Sciatic nerve (tissue), 2 donors: ENCODE measurements at regions not wholly inside any gene's neighbourhood (a gene's known extent, or its start where the extent isn't known, plus 50 kb on each side); places are given as distances from the start of the nearest gene placed in this dataset.

Experiments used
- ATAC-seq: fragments of 200-7000 bp; cut with Tn5 transposase; one replicate; pipeline ENCODE4 v1.9.1; 2020; ENCODE audit warnings: mild to moderate bottlenecking, moderate library complexity
- DNase-seq: peaks from one replicate; pipeline ENCODE4 v3.0.0-alpha.2; 2020; ENCODE audit warnings: low spot score
- intact Hi-C: fragments of 100-400 bp; cut with DNase I; formaldehyde crosslinking; loops from one replicate; pipeline ENCODE4 v1.14.2; 2022
- donor health status: DM: no; HTN: no; CAD: no.
- donor health status: DM: no; HTN: no; CAD: no.

- intact Hi-C loops = no loop called here
- ATAC-seq (no peak), DNase-seq (no peak)
Observed at GRCh38 chr2:2756886-2757285, 425.8 kb upstream of the MYT1L start.

GRCh38 chr2:2755990-2756389 lies 424.9 kb upstream of the MYT1L start:
- intact Hi-C loops = no loop called here
- ATAC-seq (no peak), DNase-seq (no peak)

- DNase-seq (no peak), ATAC-seq (no peak)
- intact Hi-C loops = no loop called here
Observed at GRCh38 chr2:2754940-2755339, 423.9 kb upstream of the MYT1L start.

GRCh38 chr2:2751715-2752315 lies 420.7 kb upstream of the MYT1L start:
- intact Hi-C loops = no loop called here
- no peak for DNase-seq
- ATAC-seq = no peak

GRCh38 chr2:2750867-2751714 lies 420.0 kb upstream of the MYT1L start:
- intact Hi-C loops = no loop called here
- ATAC-seq (no peak), DNase-seq (no peak)

- intact Hi-C loops = no loop called here
- no peak for DNase-seq
- ATAC-seq = no peak
Observed at GRCh38 chr2:2749206-2749598, 418.1 kb upstream of the MYT1L start.

GRCh38 chr2:2748399-2749205 lies 417.5 kb upstream of the MYT1L start:
- DNase-seq (no peak), ATAC-seq (no peak)
- intact Hi-C loops = no loop called here

- intact Hi-C loops = no loop called here
- ATAC-seq (no peak), DNase-seq (no peak)
Observed at GRCh38 chr2:2747797-2748301, 416.8 kb upstream of the MYT1L start.

GRCh38 chr2:2746731-2747130 lies 415.7 kb upstream of the MYT1L start:
- no peak for ATAC-seq
- intact Hi-C loops = no loop called here

GRCh38 chr2:2744958-2745715 lies 414.1 kb upstream of the MYT1L start:
- intact Hi-C loops = no loop called here
- ATAC-seq (no peak), DNase-seq (no peak)

More at GRCh38 chr2:2746731-2747130, 415.7 kb upstream of the MYT1L start:
- no peak for DNase-seq

- ATAC-seq (no peak), DNase-seq (no peak)
- intact Hi-C loops = no loop called here
Observed at GRCh38 chr2:2744107-2744506, 413.0 kb upstream of the MYT1L start.

- intact Hi-C loops = no loop called here
- DNase-seq = peak; percentile 71
- peak; percentile 94 for ATAC-seq
Observed at GRCh38 chr2:2743164-2743571, 412.1 kb upstream of the MYT1L start.

GRCh38 chr2:2742726-2743125 lies 411.7 kb upstream of the MYT1L start:
- ATAC-seq = no peak
- intact Hi-C loops = no loop called here
- no peak for DNase-seq

GRCh38 chr2:2740238-2740775 lies 409.2 kb upstream of the MYT1L start:
- DNase-seq (no peak), ATAC-seq (no peak)
- intact Hi-C loops = no loop called here

GRCh38 chr2:2739231-2739795 lies 408.2 kb upstream of the MYT1L start:
- ATAC-seq = no peak
- no peak for DNase-seq
- intact Hi-C loops = no loop called here

GRCh38 chr2:2738684-2739083 lies 407.6 kb upstream of the MYT1L start:
- ATAC-seq (no peak), DNase-seq (no peak)
- intact Hi-C loops = no loop called here

- no peak for ATAC-seq
- intact Hi-C loops = no loop called here
- no peak for DNase-seq
Observed at GRCh38 chr2:2738276-2738675, 407.2 kb upstream of the MYT1L start.

- intact Hi-C loops = no loop called here
- DNase-seq = no peak
- no peak for ATAC-seq
Observed at GRCh38 chr2:2735041-2735440, 404.0 kb upstream of the MYT1L start.
